Hematopoietic multipotent progenitor cell treated with erythropoietin and hydrocortisone succinate and interleukin-3 and kit ligand, for 15 days (in vitro differentiated cells): ENCODE measurements at regions not wholly inside any gene's neighbourhood (a gene's known extent, or its start where the extent isn't known, plus 50 kb on each side); places are given as distances from the start of the nearest gene placed in this dataset.

Source experiments
- DNase-seq: peaks from one replicate; pipeline ENCODE4 v3.0.0-alpha.2; 2015; ENCODE audit warnings: low spot score

DNA sequence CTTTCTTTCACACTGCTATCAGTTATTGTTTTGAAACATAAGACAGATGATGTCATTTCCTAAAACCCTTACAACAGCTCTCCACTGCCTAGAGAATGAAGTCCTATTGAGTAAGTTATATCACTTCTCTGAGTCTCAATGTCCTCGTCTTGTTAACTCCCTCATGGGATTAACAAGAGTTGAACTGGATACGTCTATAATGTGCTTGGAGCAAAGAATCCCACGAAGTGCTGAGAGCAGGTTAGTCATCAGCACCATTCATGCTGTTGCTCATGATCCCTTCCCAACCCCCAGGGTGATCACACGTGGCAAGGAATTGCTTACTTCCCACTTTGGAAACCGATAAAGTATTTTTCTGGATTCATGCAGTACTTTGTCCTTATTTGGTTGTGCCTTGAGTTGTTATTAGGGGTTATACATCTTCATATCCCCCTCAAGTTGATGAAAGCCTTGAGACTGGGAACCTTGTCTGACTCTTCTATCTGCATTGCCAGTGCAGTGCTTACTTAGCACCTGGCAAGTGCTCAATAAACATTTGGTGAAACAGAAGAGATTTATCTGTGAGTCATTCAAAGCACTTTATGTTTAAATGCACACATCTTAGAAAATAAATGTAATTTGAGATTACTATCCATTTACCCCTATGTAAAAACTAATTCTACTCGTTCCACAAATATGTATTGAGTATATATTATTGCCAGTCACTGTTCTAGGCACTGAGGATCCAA, 487.5 kb downstream of the EPM2A start:
- no peak for DNase-seq

DNA sequence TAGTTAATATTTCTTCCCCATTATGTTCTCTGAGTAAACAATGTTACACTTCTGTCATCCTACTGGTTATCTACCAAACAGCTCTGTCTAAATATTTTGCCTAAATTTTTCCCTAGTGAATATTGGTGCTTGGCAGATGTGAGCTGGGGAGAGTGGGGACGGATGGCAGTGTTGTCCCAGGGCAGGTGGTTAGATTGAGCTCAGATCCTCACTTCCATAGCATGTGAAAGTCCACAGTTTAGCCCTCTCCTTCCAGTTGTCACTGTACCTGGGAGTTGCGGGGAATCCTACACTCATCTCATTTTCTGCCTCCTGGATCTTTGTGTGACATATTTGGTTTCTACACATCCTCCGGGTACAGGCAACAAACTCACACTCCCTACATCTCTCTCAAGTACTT, 484.9 kb downstream of the EPM2A start:
- no peak for DNase-seq

DNA sequence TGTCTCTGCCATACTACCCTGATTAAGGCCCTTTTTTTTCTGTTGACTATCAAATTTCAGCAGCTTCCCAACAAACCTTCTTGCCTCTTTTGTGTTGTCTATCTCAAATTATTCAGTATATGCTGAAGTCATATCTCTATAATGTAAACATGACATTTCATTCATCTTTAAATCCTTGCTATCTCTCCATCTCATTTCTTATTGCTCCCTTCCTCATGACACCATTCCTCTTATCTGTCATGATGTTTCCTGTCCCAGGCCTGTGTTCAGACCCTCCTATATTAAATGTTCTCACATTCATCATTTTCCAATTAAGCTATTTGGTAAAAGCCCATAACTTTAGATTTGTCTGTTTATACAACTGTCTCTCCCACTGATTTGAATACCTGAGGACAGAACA, 482.6 kb downstream of the EPM2A start:
- DNase-seq = no peak

DNA sequence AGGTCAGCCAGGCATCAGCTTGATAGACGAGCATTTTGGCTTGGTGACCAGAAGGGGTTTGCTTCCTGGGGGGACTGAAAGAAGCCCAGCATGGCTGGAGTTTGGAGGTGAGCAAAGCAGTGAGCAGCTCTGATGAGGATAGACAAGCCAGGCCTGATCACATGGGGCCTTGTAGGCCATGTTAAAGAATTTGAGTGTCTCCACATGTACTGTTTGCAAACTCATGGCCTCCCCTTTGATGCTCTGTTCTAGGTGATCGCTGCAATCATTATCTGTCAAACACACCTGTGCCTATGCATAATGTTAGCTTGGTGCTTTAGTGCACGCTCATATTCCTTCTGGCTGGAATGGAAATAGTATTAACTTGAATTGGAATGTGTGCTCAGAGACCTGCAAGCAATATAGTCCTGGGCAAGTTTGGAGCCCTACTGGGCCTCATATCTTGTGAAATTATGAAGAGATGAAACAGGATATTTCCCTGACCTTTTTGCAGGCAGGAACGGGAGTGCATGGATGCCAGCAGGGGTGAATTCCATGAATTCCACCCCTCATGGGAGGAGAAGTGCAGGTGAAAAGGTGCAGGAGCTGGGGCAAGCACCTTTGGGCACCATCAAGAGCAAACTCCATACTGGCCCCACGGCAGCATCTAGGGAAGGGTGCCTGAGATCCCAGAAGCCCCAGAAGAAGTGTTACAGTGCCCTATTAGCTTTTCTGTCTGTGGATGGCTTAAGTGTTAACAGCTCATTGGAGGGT, 480.5 kb downstream of the EPM2A start:
- no peak for DNase-seq

DNA sequence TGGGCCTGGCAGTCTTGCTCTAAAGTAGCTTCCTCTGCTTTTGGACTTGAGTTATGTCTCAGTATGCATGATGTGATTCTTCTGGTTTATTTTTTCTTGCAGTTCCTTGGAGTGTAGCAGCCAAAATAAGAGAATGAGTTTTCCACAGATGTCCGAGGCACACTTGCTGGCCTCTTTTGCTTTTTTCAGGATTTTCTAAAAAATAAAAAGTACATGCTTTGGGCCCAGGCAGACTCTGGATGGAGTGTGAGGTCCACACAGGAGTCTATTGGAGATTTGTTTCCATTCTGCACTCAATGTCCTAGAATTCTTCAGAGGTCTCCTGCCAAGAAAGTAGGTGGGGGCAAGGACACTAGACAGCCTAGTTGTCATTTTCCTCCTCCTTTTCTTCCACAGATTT, 477.6 kb downstream of the EPM2A start:
- DNase-seq = no peak

DNA sequence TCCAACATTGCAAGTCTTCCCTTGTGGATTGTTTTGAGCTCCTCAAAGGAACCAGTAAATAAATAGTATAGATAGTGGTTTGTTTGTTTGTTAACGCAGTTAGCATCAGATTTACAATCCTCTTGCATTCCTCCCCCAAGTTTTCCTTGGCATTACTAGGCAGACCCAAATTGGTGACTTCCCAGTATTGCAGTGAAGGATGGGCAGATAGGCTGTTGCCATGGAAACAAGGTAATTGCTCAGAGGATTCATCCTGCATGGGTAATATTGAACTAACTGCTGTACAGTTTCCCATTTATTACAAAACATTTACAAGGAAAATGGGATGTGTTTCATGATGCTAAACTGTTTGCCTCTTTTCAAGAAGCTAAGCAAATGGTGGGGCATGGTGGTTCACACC, 477.2 kb downstream of the EPM2A start:
- no peak for DNase-seq

DNA sequence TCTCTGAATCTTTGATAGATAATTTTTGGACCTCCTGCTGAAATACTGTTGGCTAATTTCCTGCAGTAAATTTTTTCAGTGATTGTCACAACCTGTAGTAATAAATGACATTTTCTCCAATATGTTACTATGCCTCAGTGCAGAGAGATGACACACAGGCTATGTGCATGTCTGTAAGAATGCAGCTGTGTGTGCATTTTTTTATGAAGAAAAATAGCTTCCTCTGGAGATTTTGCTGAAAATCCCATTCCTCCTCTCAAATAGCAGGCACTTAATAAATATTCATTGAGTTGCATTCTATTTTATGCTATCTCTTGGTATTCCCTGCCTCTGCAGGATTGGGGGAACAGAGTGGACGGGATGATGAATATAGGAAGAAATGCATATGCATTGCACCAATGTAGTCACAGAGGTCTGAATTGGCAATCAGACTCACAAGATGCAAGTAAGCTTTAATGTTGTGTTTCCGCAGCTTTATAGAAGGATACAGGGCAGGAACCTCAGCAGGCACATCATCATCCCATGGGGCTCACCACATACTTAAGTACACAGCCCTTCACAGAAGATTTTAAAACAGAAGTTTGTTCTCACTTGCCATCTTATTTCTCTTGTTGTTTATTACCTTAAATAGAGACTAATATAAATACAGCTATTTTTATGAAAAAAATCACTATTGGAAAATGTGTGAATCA, 474.7 kb downstream of the EPM2A start:
- DNase-seq = no peak

DNA sequence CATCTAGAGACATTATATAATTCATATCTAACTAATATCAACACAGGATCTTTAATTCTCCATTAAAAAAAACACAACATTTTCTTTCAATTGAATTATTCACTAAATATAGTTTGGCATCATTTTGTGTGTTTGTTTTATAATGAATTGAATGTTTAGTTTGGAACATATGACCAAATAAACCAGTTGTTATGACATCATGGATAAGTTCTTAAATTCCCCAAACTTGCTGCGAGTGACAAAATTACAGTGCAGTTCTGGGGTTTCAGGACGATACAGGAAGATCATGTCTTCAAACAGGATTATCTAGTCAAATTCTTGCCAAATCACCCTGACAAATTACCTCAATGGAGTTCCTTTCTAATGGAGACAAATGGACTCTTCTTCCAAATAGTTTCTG, 473.6 kb downstream of the EPM2A start:
- no peak for DNase-seq

DNA sequence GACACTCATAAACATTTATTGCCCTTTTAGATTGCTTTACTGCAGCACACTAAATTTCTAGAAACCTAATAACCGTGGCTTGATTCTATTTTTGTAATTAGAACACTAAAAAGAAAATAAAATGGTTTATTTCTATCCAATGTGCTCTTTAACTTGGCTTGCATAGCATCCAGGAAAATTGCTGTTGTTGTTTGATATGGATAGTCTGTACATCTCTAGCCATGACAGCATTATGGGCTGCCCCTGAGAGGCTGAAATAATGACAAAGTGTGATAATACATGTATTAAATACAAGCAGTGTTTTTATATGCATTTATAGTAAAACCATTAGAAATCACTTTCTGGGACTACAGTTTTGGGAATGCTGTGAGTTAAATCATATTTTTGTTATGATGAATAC, 472.5 kb downstream of the EPM2A start:
- no peak for DNase-seq

DNA sequence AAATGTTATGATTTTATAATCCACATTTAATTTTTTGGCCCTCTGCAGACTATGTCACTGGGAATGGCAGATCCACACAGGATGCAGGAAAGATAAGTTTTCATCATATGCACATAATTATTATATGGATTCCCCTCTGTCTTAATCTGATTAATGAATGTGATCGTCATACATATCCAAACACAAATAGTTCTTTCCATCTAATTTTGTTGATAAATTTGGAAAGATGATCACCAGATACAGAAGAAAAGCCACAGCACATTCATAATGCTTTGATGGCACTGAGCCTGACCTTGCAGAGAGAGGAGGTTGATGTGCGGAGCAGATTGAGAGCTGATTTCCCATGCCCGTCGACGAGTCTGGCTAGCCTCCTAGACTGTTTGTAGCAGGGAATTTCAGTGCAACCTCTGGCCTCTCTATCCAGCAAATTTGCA, 471.5 kb downstream of the EPM2A start:
- DNase-seq = no peak

DNA sequence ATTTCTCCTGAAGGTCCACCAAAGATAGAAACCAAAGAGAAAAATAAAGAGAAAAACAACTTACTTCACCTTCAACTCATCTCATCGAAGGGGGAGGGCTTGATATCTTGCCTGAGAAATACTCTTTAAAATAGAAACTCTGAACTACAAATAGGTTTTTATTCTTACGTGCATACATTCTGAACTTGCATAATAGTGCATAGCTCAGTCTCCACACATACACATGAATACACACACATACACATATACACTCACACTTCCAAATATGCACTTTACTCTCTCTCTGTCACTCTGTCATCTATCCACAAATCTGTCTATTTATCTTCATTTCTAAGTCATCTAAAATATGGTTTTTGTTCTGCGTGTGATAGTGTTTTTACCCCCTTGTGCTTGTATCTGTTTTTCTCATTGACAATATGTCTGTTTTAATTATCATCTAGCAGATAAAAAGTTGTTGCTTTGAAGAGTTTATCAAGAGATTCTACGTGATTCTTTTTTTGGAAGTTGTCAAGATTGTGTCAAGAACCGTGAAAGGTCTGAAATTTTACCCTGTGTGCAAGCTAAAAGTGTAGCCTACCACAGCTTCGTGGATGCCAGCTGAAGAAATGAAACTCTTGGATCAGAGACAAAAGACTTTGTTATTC, 468.8 kb downstream of the EPM2A start:
- no peak for DNase-seq

DNA sequence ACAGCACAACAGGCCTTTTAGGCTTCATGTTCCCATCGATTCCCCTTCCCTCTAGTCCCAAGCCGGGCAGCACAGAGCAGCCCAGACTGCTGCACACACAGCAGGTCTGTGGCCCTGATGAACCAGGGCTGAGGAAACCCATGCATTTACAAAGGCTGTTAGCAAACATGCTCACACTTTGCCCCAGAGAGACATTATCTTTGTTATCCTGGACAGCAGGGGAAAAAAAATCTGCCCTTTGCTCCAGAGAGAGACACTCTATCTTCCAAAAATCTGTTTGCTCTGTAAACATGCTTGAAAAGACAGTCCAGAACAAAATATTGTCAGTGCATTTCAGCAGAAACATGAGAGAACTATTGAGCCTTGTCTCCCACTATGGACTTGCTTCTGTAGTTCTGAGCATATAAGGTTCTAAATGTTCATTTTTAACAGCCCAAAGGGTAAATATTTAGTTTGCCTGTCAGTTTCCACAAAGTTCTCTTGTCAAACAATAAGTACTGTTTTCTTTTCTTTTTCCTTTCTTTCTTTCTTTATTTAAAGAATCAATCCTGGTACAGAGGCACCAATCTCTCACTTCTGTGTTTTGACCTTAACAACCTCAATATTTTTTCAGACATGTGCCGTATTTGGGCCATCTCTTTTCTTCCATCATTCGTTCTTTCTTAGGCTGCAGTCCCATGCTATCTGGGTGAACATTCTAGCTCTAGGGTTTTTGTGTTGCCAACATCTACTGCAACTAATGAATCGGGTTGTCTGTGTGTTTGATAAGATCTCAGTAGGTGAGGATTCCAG, 468.0 kb downstream of the EPM2A start:
- DNase-seq = no peak

DNA sequence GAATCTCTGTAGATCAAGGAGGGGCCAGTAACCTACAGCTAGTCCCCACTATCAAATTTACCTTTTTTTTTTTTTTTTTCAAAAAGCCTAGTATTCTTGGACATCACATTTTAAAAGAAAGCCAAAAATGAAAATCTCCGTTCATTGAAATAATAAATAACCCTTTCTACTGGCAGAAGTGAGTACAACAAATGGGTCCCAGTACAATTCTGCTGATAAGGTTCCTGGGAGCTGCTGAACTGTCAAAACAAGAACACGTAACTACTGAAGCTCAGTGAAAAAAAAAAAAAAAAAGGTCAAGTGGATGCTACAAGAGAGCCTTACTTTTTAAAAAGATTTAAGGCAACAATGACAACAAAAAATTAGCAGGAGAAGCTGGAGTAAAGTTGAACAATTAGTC, 464.9 kb downstream of the EPM2A start:
- no peak for DNase-seq

DNA sequence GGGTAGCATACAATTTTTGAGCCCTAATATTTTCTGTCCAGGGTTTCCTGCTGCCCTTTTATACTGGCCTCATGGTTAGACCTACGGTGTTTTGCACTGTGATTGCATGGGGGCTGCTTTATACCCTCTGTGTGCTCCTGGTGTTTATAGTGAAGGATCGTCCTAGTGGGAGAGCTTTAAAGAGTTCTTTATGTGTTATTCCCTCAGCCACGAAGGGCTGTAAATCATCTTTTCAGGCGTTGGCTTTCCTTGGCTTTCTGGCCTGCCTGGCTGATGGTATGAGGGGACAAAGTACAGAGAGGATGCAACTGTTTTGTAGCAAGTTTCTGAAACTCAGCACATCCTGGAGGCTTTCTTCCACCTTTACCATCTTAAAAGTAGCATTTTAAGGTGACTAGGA, 464.3 kb downstream of the EPM2A start:
- no peak for DNase-seq

DNA sequence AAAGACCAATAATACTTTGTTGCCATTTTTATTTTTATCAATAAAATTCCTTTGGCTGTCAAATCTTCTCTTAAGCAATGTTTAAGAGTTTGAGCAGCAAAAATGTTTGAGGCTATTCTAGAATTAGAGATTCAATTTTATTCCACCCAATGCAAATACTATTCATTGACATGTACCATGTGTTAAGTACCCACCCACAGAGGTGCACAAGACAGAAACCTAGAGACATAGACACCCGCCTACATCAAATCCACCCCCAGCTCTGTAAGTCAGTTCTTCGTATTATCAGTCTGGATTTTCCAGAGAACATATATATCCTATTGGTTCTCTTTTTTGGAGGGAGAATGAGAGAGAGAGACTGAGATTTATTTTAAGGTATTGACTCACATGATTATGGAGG, 463.7 kb downstream of the EPM2A start:
- DNase-seq = no peak

DNA sequence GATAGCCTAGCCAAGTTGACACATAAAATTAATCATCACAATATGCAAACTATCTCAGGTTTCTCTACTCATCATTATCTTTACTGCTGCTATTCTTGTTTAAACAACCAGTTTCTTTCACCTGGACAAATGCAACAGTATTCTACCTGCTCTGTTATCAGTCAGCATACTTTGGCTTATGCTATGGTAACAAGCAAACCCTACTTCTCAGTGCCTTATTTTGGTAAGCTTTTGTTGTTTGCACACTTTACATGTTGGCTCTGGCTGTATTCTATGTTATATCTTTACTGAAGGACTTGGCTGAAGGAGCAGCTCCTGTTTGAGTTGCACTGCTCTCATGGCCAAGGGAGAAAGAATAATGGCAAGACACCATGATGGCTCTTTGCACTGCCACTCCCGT, 463.1 kb downstream of the EPM2A start:
- DNase-seq = no peak

DNA sequence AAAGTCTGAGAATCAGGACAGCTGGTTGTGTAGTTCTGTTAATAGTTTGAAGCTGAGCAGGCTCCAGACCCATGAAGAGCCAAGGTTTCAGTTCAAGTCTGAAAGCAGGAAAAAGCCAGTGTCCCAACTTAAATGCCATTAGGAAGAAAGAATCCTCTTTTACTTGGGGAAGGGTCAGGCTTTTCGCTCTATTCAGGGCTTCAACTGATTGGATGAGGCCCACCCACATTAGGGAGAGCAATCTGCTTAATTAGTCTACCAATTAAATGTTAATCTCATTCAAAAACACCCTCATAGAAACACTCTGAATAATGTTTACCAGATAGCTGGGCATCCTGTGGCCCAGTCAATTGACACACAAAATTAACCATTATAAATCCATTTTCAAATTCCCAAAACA, 462.2 kb downstream of the EPM2A start:
- no peak for DNase-seq

DNA sequence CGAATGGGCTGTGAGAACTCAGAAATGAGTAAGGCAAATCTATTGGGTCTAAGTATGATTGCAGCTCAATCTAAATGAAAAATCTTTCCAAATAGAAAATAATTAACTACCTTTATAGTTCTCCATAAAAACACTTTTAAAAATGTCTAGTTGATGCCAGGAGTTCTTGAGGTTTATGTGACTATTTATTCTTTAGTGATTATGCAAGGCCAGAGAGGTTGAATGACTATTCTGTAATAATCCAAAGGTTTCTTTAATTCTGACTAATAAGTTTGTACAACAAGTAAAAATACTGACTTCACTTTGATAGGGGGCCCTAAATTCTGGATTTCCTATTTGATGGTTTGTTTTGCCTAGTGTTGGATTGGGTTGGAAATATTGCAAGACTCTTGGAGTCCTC, 461.2 kb downstream of the EPM2A start:
- DNase-seq = no peak

DNA sequence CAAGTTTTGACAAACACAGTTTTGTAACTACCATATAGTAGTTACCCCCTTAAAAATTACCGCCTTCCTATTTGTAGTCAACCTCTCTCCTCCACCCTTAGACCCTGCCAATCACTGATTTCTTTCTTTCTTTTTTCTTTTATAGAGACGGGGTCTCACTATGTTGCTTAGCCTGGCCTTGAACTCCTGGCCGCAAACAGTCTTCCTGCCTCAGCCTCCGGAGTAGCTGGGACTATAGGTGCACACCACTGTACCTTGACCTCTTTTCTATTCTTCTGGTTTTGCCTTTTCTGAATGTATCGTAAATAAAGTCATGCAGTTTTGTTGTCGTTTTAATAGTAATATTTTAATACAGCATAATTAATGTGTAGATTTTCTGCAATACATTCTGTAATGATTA, 460.3 kb downstream of the EPM2A start:
- DNase-seq = no peak

DNA sequence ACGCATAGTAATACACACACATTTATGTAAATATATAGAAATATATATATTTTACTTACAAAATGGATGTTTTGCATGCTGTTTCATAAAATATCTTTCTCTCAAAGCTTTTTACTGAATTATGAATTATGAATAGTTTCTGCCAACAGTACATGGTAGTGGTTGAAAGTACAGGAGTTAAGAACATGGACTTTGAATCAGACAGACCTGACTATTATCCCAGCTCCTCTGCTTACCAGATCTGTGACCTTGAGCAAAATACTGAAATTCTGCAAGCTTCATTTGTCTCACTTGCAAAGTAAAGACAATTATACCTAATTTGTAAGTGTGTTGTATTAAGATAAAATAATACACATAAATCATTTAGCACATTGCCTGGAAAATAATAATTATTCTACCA, 459.5 kb downstream of the EPM2A start:
- DNase-seq = no peak

DNA sequence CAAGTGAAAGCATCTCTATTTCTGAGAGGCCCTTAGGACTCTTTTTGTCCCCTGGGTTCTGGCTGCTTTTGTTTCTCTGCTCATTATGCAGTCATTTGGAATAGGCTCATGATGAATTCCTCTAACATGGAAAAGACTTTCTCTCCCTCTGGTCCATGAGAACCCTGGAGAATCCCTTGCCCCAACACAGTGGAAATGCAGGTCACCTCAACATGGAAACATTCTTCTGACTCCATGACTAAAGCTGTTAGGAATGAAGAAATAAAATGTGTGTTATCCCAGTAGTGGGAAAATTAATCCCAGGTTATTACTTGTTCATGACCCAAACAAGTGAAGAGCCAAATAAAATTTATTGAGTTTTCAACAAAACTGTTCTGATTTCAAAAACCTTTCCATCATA, 458.6 kb downstream of the EPM2A start:
- no peak for DNase-seq
